GM12872 (cell line): ENCODE measurements at regions not wholly inside any gene's neighbourhood (a gene's known extent, or its start where the extent isn't known, plus 50 kb on each side); places are given as distances from the start of the nearest gene placed in this dataset.

Experiments used
- TF ChIP-seq, protein P1 (sequence below): IDR thresholded peaks from 3 replicates; pipeline ENCODE4 v1.5.1; 2011; ENCODE audit warnings: low read depth, mild to moderate bottlenecking, low read length, moderate library complexity; ENCODE audit not compliant: insufficient read depth

DNA sequence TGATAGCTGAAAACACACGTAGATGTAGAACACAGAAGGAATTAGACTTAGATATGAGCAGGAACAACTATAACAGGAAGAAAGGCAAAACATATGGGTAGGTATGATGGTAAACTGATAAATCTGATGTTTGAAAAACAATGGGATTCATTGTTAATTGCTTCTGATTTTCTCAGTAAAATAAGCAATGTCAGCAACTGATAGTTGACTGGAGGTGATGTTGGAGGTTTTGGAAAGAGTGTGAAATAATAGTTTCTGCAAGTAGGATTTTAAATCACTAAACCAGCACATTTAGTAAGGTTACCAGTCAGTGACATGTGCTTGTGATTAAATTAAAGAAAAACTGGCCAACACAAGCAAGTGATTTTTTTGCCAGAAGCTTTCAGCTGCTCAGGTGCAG, 123.0 kb upstream of the CPNE8 start:
- TF ChIP-seq, protein P1, sequence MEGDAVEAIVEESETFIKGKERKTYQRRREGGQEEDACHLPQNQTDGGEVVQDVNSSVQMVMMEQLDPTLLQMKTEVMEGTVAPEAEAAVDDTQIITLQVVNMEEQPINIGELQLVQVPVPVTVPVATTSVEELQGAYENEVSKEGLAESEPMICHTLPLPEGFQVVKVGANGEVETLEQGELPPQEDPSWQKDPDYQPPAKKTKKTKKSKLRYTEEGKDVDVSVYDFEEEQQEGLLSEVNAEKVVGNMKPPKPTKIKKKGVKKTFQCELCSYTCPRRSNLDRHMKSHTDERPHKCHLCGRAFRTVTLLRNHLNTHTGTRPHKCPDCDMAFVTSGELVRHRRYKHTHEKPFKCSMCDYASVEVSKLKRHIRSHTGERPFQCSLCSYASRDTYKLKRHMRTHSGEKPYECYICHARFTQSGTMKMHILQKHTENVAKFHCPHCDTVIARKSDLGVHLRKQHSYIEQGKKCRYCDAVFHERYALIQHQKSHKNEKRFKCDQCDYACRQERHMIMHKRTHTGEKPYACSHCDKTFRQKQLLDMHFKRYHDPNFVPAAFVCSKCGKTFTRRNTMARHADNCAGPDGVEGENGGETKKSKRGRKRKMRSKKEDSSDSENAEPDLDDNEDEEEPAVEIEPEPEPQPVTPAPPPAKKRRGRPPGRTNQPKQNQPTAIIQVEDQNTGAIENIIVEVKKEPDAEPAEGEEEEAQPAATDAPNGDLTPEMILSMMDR, result no peak

DNA sequence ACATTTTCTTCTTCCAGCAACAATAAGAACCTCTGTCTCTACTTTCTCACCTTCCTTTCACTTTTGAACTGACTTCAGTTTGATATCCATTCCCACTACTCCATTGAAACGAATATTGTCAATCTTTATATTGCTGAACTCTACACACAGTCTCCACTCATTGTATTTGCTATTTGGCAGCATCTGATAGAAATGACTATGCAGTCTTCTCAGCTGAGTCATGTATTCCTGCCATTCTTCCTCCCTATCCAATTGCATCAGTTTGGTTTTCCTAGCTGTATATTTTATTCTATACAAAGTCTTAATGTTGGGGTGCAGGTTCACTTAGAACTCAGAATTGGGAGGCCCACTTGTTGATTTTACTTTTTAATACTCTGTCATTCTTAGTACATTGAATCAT, 107.5 kb upstream of the CPNE8 start:
- TF ChIP-seq, protein P1, result no peak

DNA sequence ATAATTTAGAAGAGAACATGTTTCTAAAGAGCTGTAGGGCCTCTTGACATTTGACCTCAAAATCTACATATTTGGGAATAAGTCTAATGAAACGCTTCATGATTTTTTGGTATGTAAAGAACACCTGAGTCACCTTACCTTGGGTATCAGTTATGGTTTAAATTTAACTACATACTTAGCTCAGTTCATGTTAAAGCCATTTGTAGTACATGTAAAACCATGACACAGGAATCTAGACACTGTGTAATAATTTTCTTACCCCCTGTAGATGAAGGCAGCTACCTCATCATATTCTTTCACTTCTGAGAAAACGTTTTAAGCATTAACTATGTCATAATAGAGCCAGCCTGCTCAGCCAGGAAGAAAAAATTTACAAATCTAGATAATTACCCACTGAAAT, 105.8 kb upstream of the CPNE8 start:
- TF ChIP-seq, protein P1, result no peak

DNA sequence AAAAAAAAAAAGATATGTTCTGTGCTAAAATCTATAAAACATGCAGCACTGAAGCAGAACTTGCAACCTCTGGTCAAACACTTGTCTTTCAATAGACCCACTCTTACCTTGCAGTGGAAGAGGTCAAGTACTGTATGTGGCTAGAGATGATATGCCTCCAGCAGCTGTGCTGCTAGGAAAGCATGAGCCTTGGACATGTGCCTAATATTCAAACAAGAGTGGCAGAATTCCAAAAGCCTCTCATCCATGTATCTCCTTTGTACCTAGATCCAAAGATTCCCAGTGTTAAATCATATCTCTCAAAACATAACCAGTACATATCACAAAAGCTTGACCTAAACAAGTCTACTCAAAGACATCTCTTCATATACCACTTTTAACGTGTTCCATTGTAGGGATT, 105.0 kb upstream of the CPNE8 start:
- TF ChIP-seq, protein P1, result no peak

DNA sequence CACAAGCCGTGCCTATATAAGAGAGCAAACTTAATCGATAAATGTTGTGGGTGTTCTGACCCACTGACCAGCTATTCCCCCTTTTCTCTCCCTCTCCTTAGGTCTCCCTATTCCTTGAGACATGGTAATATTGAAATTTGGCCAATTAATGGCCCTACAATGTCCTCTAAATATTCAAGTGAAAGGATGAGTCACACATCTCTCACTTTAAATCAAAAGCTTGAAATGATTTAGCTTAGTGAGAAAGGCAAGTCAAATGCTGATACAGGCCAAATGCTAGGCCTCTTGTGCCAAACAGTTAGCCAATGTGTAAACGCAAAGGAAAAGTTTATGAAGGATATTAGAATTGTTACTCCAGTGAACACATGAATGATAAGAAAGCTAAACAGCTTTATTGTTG, 102.2 kb upstream of the CPNE8 start:
- TF ChIP-seq, protein P1, result no peak

DNA sequence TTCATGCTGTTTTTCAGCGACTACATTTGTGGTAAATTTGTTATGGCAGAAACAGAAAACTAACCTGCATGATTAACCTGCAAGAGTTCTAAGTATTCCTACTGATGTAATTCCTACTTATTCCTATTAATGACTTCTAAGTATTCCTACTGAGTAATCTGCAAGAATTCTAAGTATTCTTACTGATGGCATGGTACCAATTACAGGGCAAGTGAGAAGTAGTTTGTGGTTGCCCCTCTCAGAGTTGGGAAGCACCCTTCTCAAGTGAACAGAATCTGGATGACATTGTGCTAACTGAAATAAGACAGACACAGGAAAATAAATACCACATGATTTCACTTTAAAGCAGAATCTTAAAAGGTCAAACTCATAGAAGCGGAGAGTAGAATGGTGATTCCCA, 100.9 kb upstream of the CPNE8 start:
- TF ChIP-seq, protein P1, result no peak

DNA sequence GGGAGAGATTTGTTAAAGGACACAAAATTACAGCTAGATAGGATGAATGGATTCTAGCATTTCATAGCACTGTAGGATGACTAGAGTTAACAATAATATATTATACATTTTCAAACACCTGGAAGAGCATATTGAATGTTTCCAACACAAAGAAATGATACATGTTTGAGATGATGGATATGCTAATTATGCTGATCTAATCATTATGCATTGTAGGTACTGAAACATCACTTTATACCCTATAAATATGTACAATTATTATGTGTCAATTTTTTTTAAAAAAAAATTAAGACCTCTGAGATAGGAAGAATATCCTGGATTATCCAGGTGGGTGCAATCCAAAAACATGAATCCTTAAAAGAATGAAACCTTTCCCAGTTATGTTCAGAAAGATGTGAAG, 100.3 kb upstream of the CPNE8 start:
- TF ChIP-seq, protein P1, result no peak

DNA sequence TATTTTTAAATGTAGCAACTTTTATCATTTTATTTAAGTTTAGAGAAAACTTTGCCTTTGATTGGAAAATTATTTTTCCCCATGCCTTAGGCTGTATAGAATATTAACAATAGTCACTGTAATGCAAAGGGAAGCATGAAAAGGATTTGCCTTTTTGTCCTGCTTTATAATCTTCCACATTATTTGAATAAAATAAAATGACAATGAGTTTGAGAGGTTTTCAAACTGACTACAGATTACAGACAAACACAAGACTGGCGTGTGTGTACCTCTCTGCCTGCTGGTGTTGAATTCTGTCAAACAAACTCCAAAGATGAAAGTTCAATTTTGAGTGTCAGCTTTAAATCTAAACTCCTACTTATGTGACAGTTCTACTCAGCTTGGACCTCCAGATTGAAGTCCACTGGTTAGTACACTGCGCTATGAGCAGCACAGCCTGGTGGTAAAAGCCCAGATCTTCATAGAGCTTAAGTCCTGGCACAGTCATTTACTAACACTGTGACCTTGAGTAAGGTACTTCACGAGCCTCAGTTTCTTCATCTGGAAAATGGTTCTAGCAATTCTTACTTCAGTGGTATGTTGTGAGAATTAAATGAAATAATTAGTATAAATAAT, 98.3 kb upstream of the CPNE8 start:
- TF ChIP-seq, protein P1, result no peak
